Liver (tissue), 8 donors: ENCODE measurements at regions not wholly inside any gene's neighbourhood (a gene's known extent, or its start where the extent isn't known, plus 50 kb on each side); places are given as distances from the start of the nearest gene placed in this dataset.

Experiments
- DNase-seq: peaks from one replicate; pipeline ENCODE4 v3.0.0-alpha.2; 2017; ENCODE audit warnings: low spot score
- H3K27ac ChIP-seq, 2 donors: one replicate each; pipeline ENCODE4 v1.7.0; 2013; ENCODE audit warnings: inconsistent platforms in 2 of 2, low read length in 2 of 2, control low read depth in 1 of 2, low read depth in 1 of 2, mild to moderate bottlenecking in 1 of 2
- H3K27me3 ChIP-seq, 4 donors: one replicate each; pipeline versions ENCODE4 v1.6.1 to v1.7.0; 2013; ENCODE audit warnings: low read length in 3 of 4, inconsistent platforms in 1 of 4, mild to moderate bottlenecking in 1 of 4, moderate library complexity in 1 of 4; ENCODE audit not compliant: control insufficient read depth in 4 of 4, insufficient read depth in 4 of 4
- H3K36me3 ChIP-seq, 4 donors: one replicate each; pipeline versions ENCODE4 v1.6.1 to v1.7.0; 2013; ENCODE audit warnings: low read length in 3 of 4, mild to moderate bottlenecking in 3 of 4, low read depth in 1 of 4, moderate library complexity in 1 of 4; ENCODE audit not compliant: control insufficient read depth in 4 of 4, insufficient read depth in 3 of 4
- H3K4me1 ChIP-seq, 4 donors: one replicate each; pipeline versions ENCODE4 v1.6.1 to v1.7.0; 2013; ENCODE audit warnings: low read length in 3 of 4, mild to moderate bottlenecking in 3 of 4, moderate library complexity in 1 of 4; ENCODE audit not compliant: control insufficient read depth in 4 of 4, insufficient read depth in 4 of 4
- H3K4me3 ChIP-seq, 3 donors: one replicate each; pipeline versions ENCODE4 v1.6.1 to v1.7.0; 2013; ENCODE audit warnings: low read length in 3 of 3, control low read depth in 1 of 3, low read depth in 1 of 3, mild to moderate bottlenecking in 1 of 3
- H3K9ac ChIP-seq, 2 donors: one replicate each; pipeline ENCODE4 v1.7.0; 2013; ENCODE audit warnings: low read length in 2 of 2, mild to moderate bottlenecking in 2 of 2, moderate library complexity in 2 of 2, control low read depth in 1 of 2, low read depth in 1 of 2
- H3K9me3 ChIP-seq, 4 donors: one replicate each; pipeline versions ENCODE4 v1.6.1 to v1.7.0; 2013; ENCODE audit warnings: low read length in 3 of 4; ENCODE audit not compliant: control insufficient read depth in 4 of 4
- FOXA2 ChIP-seq: IDR thresholded peaks from 2 replicates; pipeline ENCODE4 v1.6.1; 2016; ENCODE audit warnings: antibody characterized with exemption
- GABPA ChIP-seq, 2 donors: IDR thresholded peaks in 1 of 2; conservative IDR thresholded peaks in 1 of 2; 2 replicates each; pipeline ENCODE4 v1.6.1; 2016; ENCODE audit warnings: antibody characterized with exemption in 2 of 2, mild to moderate bottlenecking in 1 of 2, moderate library complexity in 1 of 2
- HNF4A ChIP-seq, 2 donors: conservative IDR thresholded peaks; 2 replicates each; pipeline ENCODE4 v1.6.1; 2016; ENCODE audit warnings: antibody characterized with exemption in 2 of 2, mild to moderate bottlenecking in 2 of 2
- HNF4G ChIP-seq: IDR thresholded peaks from 2 replicates; pipeline ENCODE4 v1.6.1; 2016; ENCODE audit warnings: antibody characterized with exemption
- JUND ChIP-seq, 2 donors: IDR thresholded peaks; 2 replicates each; pipeline ENCODE4 v1.6.1; 2016; ENCODE audit warnings: antibody characterized with exemption in 2 of 2
- NR2F2 ChIP-seq: IDR thresholded peaks from 2 replicates; pipeline ENCODE4 v1.6.1; 2016; ENCODE audit warnings: antibody characterized with exemption
- RAD21 ChIP-seq, 2 donors: IDR thresholded peaks; 2 replicates each; pipeline ENCODE4 v1.6.1; 2016; ENCODE audit warnings: antibody characterized with exemption in 2 of 2, mild to moderate bottlenecking in 2 of 2
- RXRA ChIP-seq, 2 donors: IDR thresholded peaks; 2 replicates each; pipeline ENCODE4 v1.6.1; 2017 to 2018; ENCODE audit warnings: antibody characterized with exemption in 2 of 2, mild to moderate bottlenecking in 1 of 2
- SP1 ChIP-seq: IDR thresholded peaks from 2 replicates; pipeline ENCODE4 v1.6.1; 2018; ENCODE audit warnings: antibody characterized with exemption, mild to moderate bottlenecking
- TAF1 ChIP-seq: conservative IDR thresholded peaks from 2 replicates; pipeline ENCODE4 v1.6.1; 2016; ENCODE audit warnings: antibody characterized with exemption, mild to moderate bottlenecking
- YY1 ChIP-seq: IDR thresholded peaks from 2 replicates; pipeline ENCODE4 v1.6.1; 2016; ENCODE audit warnings: antibody characterized with exemption, mild to moderate bottlenecking
- WGBS: extraction: QIAGEN DNeasy Blood & Tissue Kit; methylation state at CpG from one replicate; pipeline ENCODE4 v1.1.7; 2013; 5-methylcytosine and 5-hydroxymethylcytosine counted together
- TF ChIP-seq, protein P1 (sequence below): fragments of 150-350 bp; IDR thresholded peaks from 2 replicates; pipeline ENCODE4 v1.5.1; 2017; ENCODE audit warnings: improper control_type of control experiment, low read depth, low read length; ENCODE audit not compliant: missing input control
- TF ChIP-seq, protein P2 (sequence below): IDR thresholded peaks from 2 replicates; pipeline ENCODE4 v1.6.1; 2016; ENCODE audit warnings: antibody characterized with exemption
- TF ChIP-seq, protein P3 (sequence below): IDR thresholded peaks from 2 replicates; pipeline ENCODE4 v1.6.1; 2016; ENCODE audit warnings: antibody characterized with exemption, mild to moderate bottlenecking
- donor health status: healthy.
- donor health status: healthy.
- donor health status: healthy.
- donor health status: healthy.
- donor health status: healthy.

DNA sequence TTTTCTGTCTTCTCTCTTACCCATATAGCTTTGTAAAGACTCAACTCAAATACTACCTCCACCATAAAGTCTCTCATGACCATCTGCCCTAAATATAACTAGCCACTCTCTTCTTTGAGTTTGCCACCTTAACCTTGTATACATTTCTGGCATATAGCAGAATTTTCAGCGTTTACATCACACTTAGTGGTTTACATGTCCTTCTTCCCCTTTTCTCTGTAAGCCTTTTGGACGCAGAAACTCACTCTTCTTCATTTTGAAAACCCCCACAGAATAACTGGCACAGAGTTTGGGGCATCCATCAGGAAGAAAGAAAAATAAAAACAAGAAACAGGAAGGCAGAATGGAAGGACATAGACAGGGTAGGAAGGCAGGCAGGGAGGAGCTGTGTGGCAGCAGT is 131.8 kb upstream of the DUSP10 start:
- Histone ChIP-seq H3K27me3 (no peaks in the 10 kb centered on the region), H3K9ac (no peak overlapping the region), H3K36me3 (no peaks in the 10 kb centered on the region), H3K9me3 (no peaks in the 10 kb centered on the region), H3K4me1 (no peaks in the 10 kb centered on the region), H3K4me3 (no peak overlapping the region), H3K27ac (no peak overlapping the region)
- TF ChIP-seq HNF4A (conservative IDR thresholded peaks at IDR 0.05) (no peak), JUND (IDR thresholded peaks at IDR 0.05) (no peak), YY1 (no peak), RAD21 (IDR thresholded peaks at IDR 0.05) (no peak), GABPA (IDR thresholded peaks at IDR 0.05 in 1 of 2, conservative IDR thresholded peaks at IDR 0.05 in 1 of 2) (no peak), HNF4G (no peak), NR2F2 (no peak)
- TF ChIP-seq, protein P1, sequence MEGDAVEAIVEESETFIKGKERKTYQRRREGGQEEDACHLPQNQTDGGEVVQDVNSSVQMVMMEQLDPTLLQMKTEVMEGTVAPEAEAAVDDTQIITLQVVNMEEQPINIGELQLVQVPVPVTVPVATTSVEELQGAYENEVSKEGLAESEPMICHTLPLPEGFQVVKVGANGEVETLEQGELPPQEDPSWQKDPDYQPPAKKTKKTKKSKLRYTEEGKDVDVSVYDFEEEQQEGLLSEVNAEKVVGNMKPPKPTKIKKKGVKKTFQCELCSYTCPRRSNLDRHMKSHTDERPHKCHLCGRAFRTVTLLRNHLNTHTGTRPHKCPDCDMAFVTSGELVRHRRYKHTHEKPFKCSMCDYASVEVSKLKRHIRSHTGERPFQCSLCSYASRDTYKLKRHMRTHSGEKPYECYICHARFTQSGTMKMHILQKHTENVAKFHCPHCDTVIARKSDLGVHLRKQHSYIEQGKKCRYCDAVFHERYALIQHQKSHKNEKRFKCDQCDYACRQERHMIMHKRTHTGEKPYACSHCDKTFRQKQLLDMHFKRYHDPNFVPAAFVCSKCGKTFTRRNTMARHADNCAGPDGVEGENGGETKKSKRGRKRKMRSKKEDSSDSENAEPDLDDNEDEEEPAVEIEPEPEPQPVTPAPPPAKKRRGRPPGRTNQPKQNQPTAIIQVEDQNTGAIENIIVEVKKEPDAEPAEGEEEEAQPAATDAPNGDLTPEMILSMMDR, result no peak
- TF ChIP-seq, protein P2, sequence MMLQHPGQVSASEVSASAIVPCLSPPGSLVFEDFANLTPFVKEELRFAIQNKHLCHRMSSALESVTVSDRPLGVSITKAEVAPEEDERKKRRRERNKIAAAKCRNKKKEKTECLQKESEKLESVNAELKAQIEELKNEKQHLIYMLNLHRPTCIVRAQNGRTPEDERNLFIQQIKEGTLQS, result no peak
- 87% methylated on average over 2 of the region's 2 CpGs for WGBS
- DNase-seq, result no peak

DNA sequence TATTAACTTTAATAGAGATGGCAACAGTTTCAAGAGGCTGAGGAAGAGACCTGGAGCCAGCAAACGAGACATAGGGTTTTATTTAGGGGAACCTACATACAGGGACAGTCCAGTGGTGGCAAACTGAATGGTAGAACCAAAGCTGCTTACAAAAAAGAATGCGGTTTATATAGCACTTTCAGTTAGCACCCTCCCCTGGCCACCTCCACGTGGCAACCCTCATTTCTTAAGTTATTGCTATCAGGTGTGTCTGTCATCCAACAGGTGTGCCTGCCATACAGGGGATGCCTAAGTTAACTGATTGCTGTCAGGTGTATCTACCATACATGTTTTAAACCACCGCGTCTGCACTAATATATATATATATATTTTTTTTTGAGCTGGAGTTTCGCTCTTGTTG is 129.2 kb upstream of the DUSP10 start:
- WGBS, result 85% methylated on average over 6 of the region's 6 CpGs
- TF ChIP-seq, protein P2, result no peak
- TF ChIP-seq SP1 (no peak), HNF4A (conservative IDR thresholded peaks at IDR 0.05) (no peak), HNF4G (no peak), GABPA (IDR thresholded peaks at IDR 0.05 in 1 of 2, conservative IDR thresholded peaks at IDR 0.05 in 1 of 2) (no peak), NR2F2 (no peak), TAF1 (no peak), FOXA2 (no peak), RXRA (IDR thresholded peaks at IDR 0.05) (no peak), RAD21 (IDR thresholded peaks at IDR 0.05) (no peak)
- TF ChIP-seq, protein P3, sequence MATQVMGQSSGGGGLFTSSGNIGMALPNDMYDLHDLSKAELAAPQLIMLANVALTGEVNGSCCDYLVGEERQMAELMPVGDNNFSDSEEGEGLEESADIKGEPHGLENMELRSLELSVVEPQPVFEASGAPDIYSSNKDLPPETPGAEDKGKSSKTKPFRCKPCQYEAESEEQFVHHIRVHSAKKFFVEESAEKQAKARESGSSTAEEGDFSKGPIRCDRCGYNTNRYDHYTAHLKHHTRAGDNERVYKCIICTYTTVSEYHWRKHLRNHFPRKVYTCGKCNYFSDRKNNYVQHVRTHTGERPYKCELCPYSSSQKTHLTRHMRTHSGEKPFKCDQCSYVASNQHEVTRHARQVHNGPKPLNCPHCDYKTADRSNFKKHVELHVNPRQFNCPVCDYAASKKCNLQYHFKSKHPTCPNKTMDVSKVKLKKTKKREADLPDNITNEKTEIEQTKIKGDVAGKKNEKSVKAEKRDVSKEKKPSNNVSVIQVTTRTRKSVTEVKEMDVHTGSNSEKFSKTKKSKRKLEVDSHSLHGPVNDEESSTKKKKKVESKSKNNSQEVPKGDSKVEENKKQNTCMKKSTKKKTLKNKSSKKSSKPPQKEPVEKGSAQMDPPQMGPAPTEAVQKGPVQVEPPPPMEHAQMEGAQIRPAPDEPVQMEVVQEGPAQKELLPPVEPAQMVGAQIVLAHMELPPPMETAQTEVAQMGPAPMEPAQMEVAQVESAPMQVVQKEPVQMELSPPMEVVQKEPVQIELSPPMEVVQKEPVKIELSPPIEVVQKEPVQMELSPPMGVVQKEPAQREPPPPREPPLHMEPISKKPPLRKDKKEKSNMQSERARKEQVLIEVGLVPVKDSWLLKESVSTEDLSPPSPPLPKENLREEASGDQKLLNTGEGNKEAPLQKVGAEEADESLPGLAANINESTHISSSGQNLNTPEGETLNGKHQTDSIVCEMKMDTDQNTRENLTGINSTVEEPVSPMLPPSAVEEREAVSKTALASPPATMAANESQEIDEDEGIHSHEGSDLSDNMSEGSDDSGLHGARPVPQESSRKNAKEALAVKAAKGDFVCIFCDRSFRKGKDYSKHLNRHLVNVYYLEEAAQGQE, result no peak
- DNase-seq, result no peak
- H3K4me1 ChIP-seq, result no peaks in the 10 kb centered on the region
- H3K9ac ChIP-seq, result no peak overlapping the region
- no peaks in the 10 kb centered on the region for H3K36me3 ChIP-seq
- no peaks in the 10 kb centered on the region for H3K27me3 ChIP-seq
- no peaks in the 10 kb centered on the region for H3K9me3 ChIP-seq
- no peak overlapping the region for H3K27ac ChIP-seq
- H3K4me3 ChIP-seq, result no peak overlapping the region
